NCI-H2081 treated with DMSO at 0.1 percent for 48 hours (cell line): ENCODE measurements at regions not wholly inside any gene's neighbourhood (a gene's known extent, or its start where the extent isn't known, plus 50 kb on each side); places are given as distances from the start of the nearest gene placed in this dataset.

Experiments used
- DNase-seq: peaks from one replicate; lab custom pipeline; 2025; lab: John Stamatoyannopoulos, UW

GRCh38 chr20:12659942-12660341, 348.8 kb upstream of the SPTLC3 start:
- DNase-seq = no peak

GRCh38 chr20:12660918-12661317, 347.9 kb upstream of the SPTLC3 start:
- no peak for DNase-seq

GRCh38 chr20:12670301-12670700, 338.5 kb upstream of the SPTLC3 start:
- DNase-seq = no peak

- DNase-seq = no peak
Observed at GRCh38 chr20:12673352-12673751, 335.4 kb upstream of the SPTLC3 start.

- no peak for DNase-seq
Observed at GRCh38 chr20:12677925-12678324, 330.8 kb upstream of the SPTLC3 start.

- DNase-seq = no peak
Observed at GRCh38 chr20:12679447-12679846, 329.3 kb upstream of the SPTLC3 start.

- no peak for DNase-seq
Observed at GRCh38 chr20:12682613-12683012, 326.2 kb upstream of the SPTLC3 start.

GRCh38 chr20:12687476-12687875, 321.3 kb upstream of the SPTLC3 start:
- DNase-seq = no peak

- DNase-seq = no peak
Observed at GRCh38 chr20:12695937-12696336, 312.8 kb upstream of the SPTLC3 start.

GRCh38 chr20:12698817-12699216, 310.0 kb upstream of the SPTLC3 start:
- DNase-seq = no peak

- no peak for DNase-seq
Observed at GRCh38 chr20:12699374-12700228, 309.2 kb upstream of the SPTLC3 start.

- no peak for DNase-seq
Observed at GRCh38 chr20:12700701-12701100, 308.1 kb upstream of the SPTLC3 start.

- no peak for DNase-seq
Observed at GRCh38 chr20:12702312-12702711, 306.5 kb upstream of the SPTLC3 start.

- no peak for DNase-seq
Observed at GRCh38 chr20:12715371-12715770, 293.4 kb upstream of the SPTLC3 start.

- DNase-seq = no peak
Observed at GRCh38 chr20:12715991-12716680, 292.6 kb upstream of the SPTLC3 start.

GRCh38 chr20:12717061-12717460, 291.7 kb upstream of the SPTLC3 start:
- no peak for DNase-seq

- DNase-seq = no peak
Observed at GRCh38 chr20:12718619-12719018, 290.2 kb upstream of the SPTLC3 start.

GRCh38 chr20:12721636-12722035, 287.1 kb upstream of the SPTLC3 start:
- no peak for DNase-seq

- DNase-seq = no peak
Observed at GRCh38 chr20:12722091-12722490, 286.7 kb upstream of the SPTLC3 start.

GRCh38 chr20:12723811-12724210, 285.0 kb upstream of the SPTLC3 start:
- no peak for DNase-seq

GRCh38 chr20:12728782-12729181, 280.0 kb upstream of the SPTLC3 start:
- DNase-seq = no peak

GRCh38 chr20:12729326-12729725, 279.4 kb upstream of the SPTLC3 start:
- DNase-seq = no peak

- DNase-seq = no peak
Observed at GRCh38 chr20:12733811-12734210, 275.0 kb upstream of the SPTLC3 start.
